Upper lobe of right lung (tissue), 1 donor: ENCODE measurements at regions not wholly inside any gene's neighbourhood (a gene's known extent, or its start where the extent isn't known, plus 50 kb on each side); places are given as distances from the start of the nearest gene placed in this dataset.

Source experiments
- ATAC-seq: fragments of 200-7000 bp; cut with Tn5 transposase; one replicate; pipeline ENCODE4 v1.9.1; 2020; ENCODE audit warnings: mild to moderate bottlenecking, moderate library complexity
- DNase-seq: peaks from one replicate; pipeline ENCODE4 v3.0.0-alpha.2; 2020
- H3K27ac ChIP-seq: fragments of 200-600 bp; one replicate; pipeline ENCODE4 v1.8.0; 2022
- H3K27me3 ChIP-seq: fragments of 200-600 bp; one replicate; pipeline ENCODE4 v1.8.0; 2022; ENCODE audit warnings: mild to moderate bottlenecking
- H3K36me3 ChIP-seq: fragments of 200-600 bp; one replicate; pipeline ENCODE4 v1.8.0; 2022
- H3K4me1 ChIP-seq: fragments of 200-600 bp; one replicate; pipeline ENCODE4 v1.8.0; 2022
- H3K4me3 ChIP-seq: fragments of 200-600 bp; one replicate; pipeline ENCODE4 v1.8.0; 2022; ENCODE audit warnings: mild to moderate bottlenecking
- H3K9me3 ChIP-seq: fragments of 200-600 bp; one replicate; pipeline ENCODE4 v1.8.0; 2022
- CTCF ChIP-seq: fragments of 200-600 bp; IDR thresholded peaks from one replicate; pipeline ENCODE4 v1.8.0; 2022; ENCODE audit warnings: antibody characterized with exemption
- intact Hi-C: fragments of 100-400 bp; cut with DNase I; formaldehyde crosslinking; loops from one replicate; pipeline ENCODE4 v1.11.0; 2022
- donor health status: DM: no; HTN: yes; CAD: no; lungs with severe emphysema.

- no peaks in the 10 kb centered on the region for H3K4me1 ChIP-seq
- no peak overlapping the region for H3K4me3 ChIP-seq
- intact Hi-C loops: no loop called here
- H3K27ac ChIP-seq: no peak overlapping the region
- no peak for TF ChIP-seq CTCF
- peaks cover 19% of the 10 kb centered on the region for H3K27me3 ChIP-seq
- DNase-seq (no peak), ATAC-seq (no peak)
- H3K36me3 ChIP-seq: no peaks in the 10 kb centered on the region
- H3K9me3 ChIP-seq: no peaks in the 10 kb centered on the region
Measured at GRCh38 chr14:106208794-106209193, 682.4 kb downstream of the TMEM121 start.

DNA sequence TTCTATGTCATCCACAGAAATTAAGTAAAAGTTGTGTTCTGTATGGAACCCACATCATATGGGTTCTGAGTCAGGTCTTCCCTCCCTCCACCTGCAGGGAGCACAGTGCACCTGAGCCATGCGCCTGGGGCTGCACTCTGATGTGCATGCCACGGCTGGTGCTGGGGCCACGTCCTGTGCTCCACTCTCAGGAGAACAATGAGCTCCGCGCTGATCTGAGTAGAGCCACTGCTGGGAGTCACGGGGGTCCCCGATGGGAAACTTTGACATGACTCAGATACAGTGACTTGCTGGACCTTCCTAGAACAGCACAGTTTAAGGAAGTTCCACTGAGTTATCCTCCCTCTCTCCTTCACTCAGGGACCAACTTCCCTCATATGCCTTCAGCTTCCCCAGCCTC, 683.4 kb downstream of the TMEM121 start:
- ATAC-seq (peak; percentile 45), DNase-seq (no peak)
- peaks cover 19% of the 10 kb centered on the region for H3K27me3 ChIP-seq
- no peak for TF ChIP-seq CTCF
- intact Hi-C loops: no loop called here
- H3K4me1 ChIP-seq: no peaks in the 10 kb centered on the region
- H3K36me3 ChIP-seq: no peaks in the 10 kb centered on the region
- H3K9me3 ChIP-seq: no peaks in the 10 kb centered on the region
- no peak overlapping the region for H3K27ac ChIP-seq
- no peak overlapping the region for H3K4me3 ChIP-seq

DNA sequence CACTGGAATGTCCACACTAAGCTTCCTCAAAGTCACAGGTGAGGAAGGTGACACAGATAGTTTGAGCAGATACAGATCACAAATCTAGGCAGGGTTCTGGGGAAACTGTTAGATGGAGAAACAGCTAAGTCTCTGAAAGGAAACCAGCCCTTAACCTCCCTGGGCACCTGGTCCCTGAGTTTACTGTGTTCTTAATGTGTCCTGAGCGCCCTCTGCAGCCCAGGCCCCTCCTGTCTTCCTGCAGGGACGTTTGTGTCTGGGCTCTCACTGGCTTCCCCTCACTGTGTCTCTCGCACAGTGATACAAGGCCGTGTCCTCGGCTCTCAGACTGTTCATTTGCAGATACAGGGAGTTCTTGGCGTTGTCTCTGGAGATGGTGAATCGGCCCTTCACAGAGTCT, 684.3 kb downstream of the TMEM121 start:
- Histone ChIP-seq H3K4me1 (no peaks in the 10 kb centered on the region), H3K27me3 (peaks cover 19% of the 10 kb centered on the region), H3K27ac (no peak overlapping the region), H3K9me3 (no peaks in the 10 kb centered on the region), H3K4me3 (no peak overlapping the region), H3K36me3 (no peaks in the 10 kb centered on the region)
- intact Hi-C loops: no loop called here
- TF ChIP-seq CTCF: no peak
- no peak for DNase-seq
- peak; percentile 50 for ATAC-seq

DNA sequence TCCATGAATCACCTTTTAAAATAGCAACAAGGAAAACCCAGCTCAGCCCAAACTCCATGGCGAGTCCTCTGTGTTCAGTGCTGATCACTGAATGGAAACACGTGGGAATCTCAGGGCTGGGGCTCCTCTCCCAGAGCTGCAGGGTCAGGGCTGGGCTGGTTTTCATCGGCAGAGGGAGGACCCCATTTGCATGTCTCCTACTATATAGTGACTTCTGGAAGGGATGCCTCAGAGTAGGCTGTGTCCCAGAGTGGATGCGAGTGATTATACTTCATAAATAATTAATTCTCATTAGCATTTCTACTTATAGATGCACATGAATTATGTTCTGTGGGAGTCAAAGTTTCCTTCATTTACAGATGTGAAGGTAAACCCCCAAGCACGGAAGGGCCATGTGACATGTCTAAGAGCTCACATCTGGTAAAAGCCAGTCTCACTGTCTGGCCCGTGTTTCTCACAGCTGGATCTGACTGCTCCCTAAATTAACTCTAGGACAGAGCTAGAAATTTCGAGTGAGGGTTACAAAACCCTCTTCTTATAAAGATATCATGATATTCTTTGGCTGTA, 685.0 kb downstream of the TMEM121 start:
- TF ChIP-seq CTCF: no peak
- Histone ChIP-seq H3K9me3 (no peaks in the 10 kb centered on the region), H3K27ac (no peak overlapping the region), H3K27me3 (peaks cover 19% of the 10 kb centered on the region), H3K4me1 (no peaks in the 10 kb centered on the region), H3K36me3 (no peaks in the 10 kb centered on the region), H3K4me3 (no peak overlapping the region)
- ATAC-seq (no peak), DNase-seq (no peak)
- intact Hi-C loops: no loop called here

DNA sequence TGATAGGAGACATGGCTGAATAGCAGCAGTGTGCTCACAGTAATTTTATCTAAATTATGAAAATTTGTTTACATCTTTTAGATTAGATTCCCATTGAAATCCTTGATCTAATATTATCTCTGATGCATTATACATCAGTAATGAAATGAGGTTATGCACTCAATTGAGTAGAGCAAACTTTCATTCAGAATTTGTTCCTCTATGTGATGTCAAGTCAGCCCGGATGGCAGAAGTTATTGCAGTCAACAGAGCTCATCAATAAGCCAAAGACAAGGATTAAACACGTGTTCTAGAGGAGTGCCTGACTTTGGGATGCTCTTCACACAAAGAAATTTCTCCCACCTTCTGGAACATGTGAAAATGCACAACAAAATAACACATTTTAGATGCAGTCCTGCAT, 688.8 kb downstream of the TMEM121 start:
- DNase-seq (no peak), ATAC-seq (no peak)
- H3K4me1 ChIP-seq: no peaks in the 10 kb centered on the region
- peaks cover 12% of the 10 kb centered on the region for H3K27me3 ChIP-seq
- TF ChIP-seq CTCF: no peak
- no peaks in the 10 kb centered on the region for H3K9me3 ChIP-seq
- no peaks in the 10 kb centered on the region for H3K36me3 ChIP-seq
- no peak overlapping the region for H3K4me3 ChIP-seq
- no peak overlapping the region for H3K27ac ChIP-seq
- intact Hi-C loops: no loop called here

GRCh38 chr14:106216679-106217078, 690.3 kb downstream of the TMEM121 start:
- H3K36me3 ChIP-seq: no peaks in the 10 kb centered on the region
- TF ChIP-seq CTCF: no peak
- H3K9me3 ChIP-seq: no peaks in the 10 kb centered on the region
- no peak for ATAC-seq
- no peaks in the 10 kb centered on the region for H3K4me1 ChIP-seq
- peaks cover 16% of the 10 kb centered on the region for H3K27me3 ChIP-seq
- DNase-seq: no peak
- intact Hi-C loops: no loop called here
- H3K4me3 ChIP-seq: no peak overlapping the region
- no peak overlapping the region for H3K27ac ChIP-seq
